Thoracic aorta (tissue), 2 donors: ENCODE measurements at regions not wholly inside any gene's neighbourhood (a gene's known extent, or its start where the extent isn't known, plus 50 kb on each side); places are given as distances from the start of the nearest gene placed in this dataset.
A peak's percentile ranks its signal among the peaks of the same experiment; 100 is the strongest.

Experiments used
- ATAC-seq: fragments of 150-250 bp; one replicate; pipeline ENCODE4 v1.8.0; 2017; ENCODE audit warnings: low read depth; ENCODE audit not compliant: insufficient number of reproducible peaks, low FRiP score
- DNase-seq: peaks from one replicate; pipeline ENCODE4 v3.0.0-alpha.2; 2020; ENCODE audit warnings: low spot score
- H3K27ac ChIP-seq, 2 donors: fragments of 200-600 bp; sonication (generic); 1 replicate in 1 of 2; 2 replicates in 1 of 2; pipeline ENCODE4 v1.5.1; 2016; ENCODE audit warnings: mild to moderate bottlenecking in 2 of 2, moderate library complexity in 2 of 2
- H3K27me3 ChIP-seq: fragments of 200-600 bp; sonication (generic); replicated peaks from 2 replicates; pipeline ENCODE4 v1.6.0; 2016; ENCODE audit warnings: mild to moderate bottlenecking; ENCODE audit not compliant: insufficient read depth
- H3K36me3 ChIP-seq: fragments of 200-600 bp; sonication (generic); one replicate; pipeline ENCODE4 v1.5.1; 2016
- H3K4me1 ChIP-seq, 2 donors: fragments of 200-600 bp; sonication (generic); 1 replicate in 1 of 2; 2 replicates in 1 of 2; pipeline versions ENCODE4 v1.5.1 to v1.6.0; 2016; ENCODE audit warnings: low read depth in 2 of 2, mild to moderate bottlenecking in 1 of 2; ENCODE audit not compliant: control insufficient read depth in 1 of 2
- H3K4me3 ChIP-seq: fragments of 200-600 bp; sonication (generic); 2 replicates; pipeline ENCODE4 v1.5.1; 2016; ENCODE audit warnings: mild to moderate bottlenecking
- H3K9me3 ChIP-seq: fragments of 200-600 bp; sonication (generic); 2 replicates; pipeline ENCODE4 v1.5.1; 2016
- CTCF ChIP-seq: fragments of 200-600 bp; sonication (generic); IDR thresholded peaks from one replicate; pipeline ENCODE4 v1.5.1; 2019; ENCODE audit warnings: antibody characterized with exemption

- Histone ChIP-seq H3K4me1 (peaks cover 3 to 9% of the 10 kb centered on the region in 2 donors), H3K27me3 (no peaks in the 10 kb centered on the region), H3K4me3 (no peak overlapping the region), H3K36me3 (no peaks in the 10 kb centered on the region), H3K27ac (peak overlapping the region; percentile 49 to 83), H3K9me3 (no peaks in the 10 kb centered on the region)
- ATAC-seq = no peak
- no peak for TF ChIP-seq CTCF
- DNase-seq = no peak
Measured at GRCh38 chr15:95839367-95839782, 491.1 kb upstream of the NR2F2 start.

- DNase-seq (peak; percentile 15), ATAC-seq (peak; percentile 96)
- Histone ChIP-seq H3K9me3 (no peaks in the 10 kb centered on the region), H3K4me3 (no peak overlapping the region), H3K36me3 (no peaks in the 10 kb centered on the region), H3K4me1 (peaks cover 3 to 9% of the 10 kb centered on the region in 2 donors), H3K27ac (peak overlapping the region; percentile 81 to 83), H3K27me3 (no peaks in the 10 kb centered on the region)
- no peak for TF ChIP-seq CTCF
Measured at GRCh38 chr15:95840004-95840403, 490.5 kb upstream of the NR2F2 start.

GRCh38 chr15:95840855-95841254 lies 489.6 kb upstream of the NR2F2 start:
- Histone ChIP-seq H3K9me3 (no peaks in the 10 kb centered on the region), H3K27me3 (no peaks in the 10 kb centered on the region), H3K36me3 (no peaks in the 10 kb centered on the region), H3K27ac (peak overlapping the region; percentile 81 to 83), H3K4me1 (peaks cover 3 to 9% of the 10 kb centered on the region in 2 donors), H3K4me3 (no peak overlapping the region)
- no peak for ATAC-seq
- DNase-seq = no peak
- no peak for TF ChIP-seq CTCF

- no peaks in the 10 kb centered on the region for H3K9me3 ChIP-seq
- no peak for ATAC-seq
- peaks cover 3 to 9% of the 10 kb centered on the region in 2 donors for H3K4me1 ChIP-seq
- no peak overlapping the region for H3K4me3 ChIP-seq
- no peak for TF ChIP-seq CTCF
- H3K27ac ChIP-seq = no peak overlapping the region
- DNase-seq = no peak
- H3K27me3 ChIP-seq = no peaks in the 10 kb centered on the region
- no peaks in the 10 kb centered on the region for H3K36me3 ChIP-seq
Measured at GRCh38 chr15:95842576-95842975, 487.9 kb upstream of the NR2F2 start.

GRCh38 chr15:95843241-95843910 lies 487.1 kb upstream of the NR2F2 start:
- Histone ChIP-seq H3K27me3 (no peaks in the 10 kb centered on the region), H3K9me3 (no peaks in the 10 kb centered on the region), H3K36me3 (no peaks in the 10 kb centered on the region), H3K4me3 (no peak overlapping the region), H3K27ac (no peak overlapping the region), H3K4me1 (peaks cover 3 to 9% of the 10 kb centered on the region in 2 donors)
- DNase-seq (no peak), ATAC-seq (no peak)
- no peak for TF ChIP-seq CTCF
